ENCODE measurements at regions not wholly inside any gene's neighbourhood (a gene's known extent, or its start where the extent isn't known, plus 50 kb on each side); places are given as distances from the start of the nearest gene placed in this dataset.

GRCh38 chr10:34024693-34025425 lies 690.4 kb upstream of the NRP1 start:
- TF ChIP-seq CTCF (IDR thresholded peaks at IDR 0.05) = no peak
- TF ChIP-seq POLR2A (IDR thresholded peaks at IDR 0.05) = no peak
- intact Hi-C loops (cut with DNase I) = no loop called here
- Histone ChIP-seq H3K9me3 (no peaks in the 10 kb centered on the region), H3K36me3 (no peaks in the 10 kb centered on the region), H3K27ac (no peak overlapping the region), H3K4me3 (no peak overlapping the region), H3K4me1 (no peaks in the 10 kb centered on the region), H3K27me3 (no peaks in the 10 kb centered on the region)
- 68% methylated on average over 8 of the region's 9 CpGs for WGBS (ENCODE audit: insufficient coverage, low coverage, low lambda C conversion rate, missing lambda C conversion rate)
- DNase-seq (no peak), ATAC-seq (no peak)

GRCh38 chr10:34024282-34024681 lies 689.8 kb upstream of the NRP1 start:
- intact Hi-C loops (cut with DNase I) = no loop called here

GRCh38 chr10:34022195-34022594 lies 687.7 kb upstream of the NRP1 start:
- H3K9me3 ChIP-seq = no peaks in the 10 kb centered on the region
- TF ChIP-seq CTCF (IDR thresholded peaks at IDR 0.05) (no peak), POLR2A (IDR thresholded peaks at IDR 0.05) (no peak)

More at GRCh38 chr10:34024282-34024681, 689.8 kb upstream of the NRP1 start:
- Histone ChIP-seq H3K4me1 (no peaks in the 10 kb centered on the region), H3K4me3 (no peak overlapping the region), H3K27ac (no peak overlapping the region), H3K36me3 (no peaks in the 10 kb centered on the region), H3K9me3 (no peaks in the 10 kb centered on the region), H3K27me3 (no peaks in the 10 kb centered on the region)
- DNase-seq = no peak
- WGBS (ENCODE audit: insufficient coverage, low coverage, low lambda C conversion rate, missing lambda C conversion rate) = 66% methylated on average over 3 of the region's 3 CpGs
- ATAC-seq = no peak
- TF ChIP-seq POLR2A (IDR thresholded peaks at IDR 0.05) (no peak), CTCF (IDR thresholded peaks at IDR 0.05) (no peak)

GRCh38 chr10:34018784-34019183 lies 684.3 kb upstream of the NRP1 start:
- ATAC-seq = no peak
- H3K36me3 ChIP-seq = no peaks in the 10 kb centered on the region
- no peaks in the 10 kb centered on the region for H3K4me1 ChIP-seq
- H3K27me3 ChIP-seq = no peaks in the 10 kb centered on the region
- H3K27ac ChIP-seq = no peak overlapping the region
- 91% methylated on average over 1 of the region's 1 CpG for WGBS (ENCODE audit: insufficient coverage, low coverage, low lambda C conversion rate, missing lambda C conversion rate)
- DNase-seq = no peak
- no peaks in the 10 kb centered on the region for H3K9me3 ChIP-seq
- H3K4me3 ChIP-seq = no peak overlapping the region
- TF ChIP-seq POLR2A (IDR thresholded peaks at IDR 0.05) (no peak), CTCF (IDR thresholded peaks at IDR 0.05) (no peak)
- intact Hi-C loops (cut with DNase I) = no loop called here

More at GRCh38 chr10:34022195-34022594, 687.7 kb upstream of the NRP1 start:
- Histone ChIP-seq H3K4me3 (no peak overlapping the region), H3K27ac (no peak overlapping the region), H3K4me1 (no peaks in the 10 kb centered on the region), H3K36me3 (no peaks in the 10 kb centered on the region), H3K27me3 (no peaks in the 10 kb centered on the region)
- DNase-seq (no peak), ATAC-seq (no peak)
- intact Hi-C loops (cut with DNase I) = no loop called here
- 63% methylated on average over 5 of the region's 6 CpGs for WGBS (ENCODE audit: insufficient coverage, low coverage, low lambda C conversion rate, missing lambda C conversion rate)

All from right lobe of liver (tissue), 6 donors.